Muscle layer of duodenum (tissue), 2 donors: ENCODE measurements at regions not wholly inside any gene's neighbourhood (a gene's known extent, or its start where the extent isn't known, plus 50 kb on each side); places are given as distances from the start of the nearest gene placed in this dataset.
A peak's percentile ranks its signal among the peaks of the same experiment; 100 is the strongest.

ENCODE experiments used
- H3K27ac ChIP-seq: one replicate; pipeline ENCODE4 v1.7.0; 2013; ENCODE audit warnings: mild to moderate bottlenecking, low read length
- H3K27me3 ChIP-seq: one replicate; pipeline ENCODE4 v1.7.0; 2013; ENCODE audit warnings: low read depth, mild to moderate bottlenecking, control low read depth, low read length
- H3K36me3 ChIP-seq, 2 donors: one replicate each; pipeline ENCODE4 v1.7.0; 2013; ENCODE audit warnings: low read length in 2 of 2, control low read depth in 1 of 2, mild to moderate bottlenecking in 1 of 2; ENCODE audit not compliant: insufficient read depth in 2 of 2, control insufficient read depth in 1 of 2
- H3K4me1 ChIP-seq, 2 donors: one replicate each; pipeline ENCODE4 v1.7.0; 2013; ENCODE audit warnings: low read length in 2 of 2, mild to moderate bottlenecking in 2 of 2, control low read depth in 1 of 2, moderate library complexity in 1 of 2; ENCODE audit not compliant: insufficient read depth in 2 of 2, control insufficient read depth in 1 of 2
- H3K4me3 ChIP-seq, 2 donors: one replicate each; pipeline ENCODE4 v1.7.0; 2013; ENCODE audit warnings: low read length in 2 of 2, low read depth in 1 of 2, mild to moderate bottlenecking in 1 of 2
- H3K9me3 ChIP-seq, 2 donors: one replicate each; pipeline ENCODE4 v1.7.0; 2013; ENCODE audit warnings: low read length in 2 of 2, control low read depth in 1 of 2, mild to moderate bottlenecking in 1 of 2; ENCODE audit not compliant: control insufficient read depth in 1 of 2
- donor health status: healthy.

DNA sequence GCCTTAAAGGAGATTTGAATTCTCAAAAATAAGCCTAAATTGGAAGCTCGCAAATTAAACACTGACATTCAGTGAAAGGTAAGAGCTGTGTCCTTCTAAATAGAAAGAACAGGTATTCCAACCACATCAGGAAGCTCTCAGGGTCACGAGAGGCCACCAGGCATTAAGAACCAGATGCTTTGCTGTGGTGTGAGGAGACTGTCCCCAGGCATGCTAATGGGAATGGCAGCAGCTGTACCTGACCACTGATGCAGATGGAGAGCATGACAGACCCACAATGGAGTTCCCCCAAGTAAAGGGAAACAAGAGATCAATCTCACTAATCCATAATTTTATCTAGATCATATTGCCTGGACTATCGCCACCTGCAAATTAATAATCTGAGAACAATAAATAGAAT is 658.9 kb upstream of the NOX3 start:
- Histone ChIP-seq H3K36me3 (no peaks in the 10 kb centered on the region), H3K27ac (no peak overlapping the region), H3K4me1 (no peaks in the 10 kb centered on the region), H3K4me3 (no peak overlapping the region), H3K27me3 (no peaks in the 10 kb centered on the region), H3K9me3 (no peaks in the 10 kb centered on the region)

DNA sequence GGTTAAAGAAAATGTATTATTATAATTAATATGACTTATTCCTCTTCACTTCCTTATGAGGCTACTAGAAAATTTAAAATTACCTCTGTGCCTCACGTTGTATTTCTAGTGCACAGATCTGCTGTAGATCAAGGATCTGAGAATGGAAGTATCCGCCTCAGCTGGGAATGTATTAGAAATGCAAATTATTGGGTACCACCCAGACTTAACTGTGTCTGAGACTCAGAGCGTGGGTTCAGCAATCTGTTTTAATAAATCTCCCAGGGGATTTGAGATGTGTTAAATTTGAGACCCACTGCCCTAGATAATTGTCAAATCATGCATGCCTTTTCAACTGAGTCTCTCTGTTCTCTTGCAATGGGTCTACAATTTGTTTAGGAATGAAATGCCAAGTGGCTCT is 658.0 kb upstream of the NOX3 start:
- no peaks in the 10 kb centered on the region for H3K9me3 ChIP-seq
- H3K27ac ChIP-seq: no peak overlapping the region
- H3K27me3 ChIP-seq: no peaks in the 10 kb centered on the region
- H3K4me1 ChIP-seq: no peaks in the 10 kb centered on the region
- no peaks in the 10 kb centered on the region for H3K36me3 ChIP-seq
- no peak overlapping the region for H3K4me3 ChIP-seq

DNA sequence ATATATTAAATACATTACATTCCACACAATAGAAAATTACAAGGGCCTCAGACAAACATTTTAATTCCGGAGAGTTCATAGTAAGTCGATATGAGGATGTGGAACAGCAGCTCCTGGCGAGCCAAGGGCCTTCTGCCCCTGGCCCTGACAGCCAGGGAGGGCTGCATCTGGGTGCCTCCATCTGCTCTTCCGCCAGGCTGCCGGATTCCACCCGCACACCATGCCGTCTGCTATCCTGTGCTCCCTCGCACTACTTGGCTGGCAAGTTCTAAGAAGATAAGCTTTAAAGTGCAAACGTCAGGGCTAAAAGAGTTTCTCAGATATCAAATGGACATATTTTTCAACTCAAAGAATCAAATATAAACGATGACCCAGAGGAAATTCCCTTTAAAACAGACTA is 656.3 kb upstream of the NOX3 start:
- Histone ChIP-seq H3K36me3 (no peaks in the 10 kb centered on the region), H3K4me3 (no peak overlapping the region), H3K27me3 (no peaks in the 10 kb centered on the region), H3K4me1 (no peaks in the 10 kb centered on the region), H3K9me3 (no peaks in the 10 kb centered on the region), H3K27ac (no peak overlapping the region)

DNA sequence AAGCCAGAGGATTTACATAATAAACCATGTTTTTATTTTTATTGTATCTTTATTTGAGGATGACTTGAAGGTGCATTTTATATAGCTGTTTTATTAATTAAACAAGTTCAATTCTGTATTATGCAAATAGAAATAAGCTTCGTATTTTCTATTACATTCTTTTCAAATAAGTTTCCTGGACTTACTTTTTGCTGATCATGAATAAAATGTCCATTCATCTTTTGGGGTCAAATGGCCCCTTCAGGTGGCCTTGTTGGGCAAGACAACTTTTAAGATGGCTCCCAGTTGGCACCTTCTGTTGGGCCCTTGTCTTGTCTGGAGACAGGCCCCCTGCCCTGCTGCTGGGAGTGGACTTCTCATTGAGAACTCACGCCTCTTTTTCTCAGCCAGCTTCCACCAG is 654.6 kb upstream of the NOX3 start:
- no peaks in the 10 kb centered on the region for H3K4me1 ChIP-seq
- H3K27ac ChIP-seq: no peak overlapping the region
- no peaks in the 10 kb centered on the region for H3K9me3 ChIP-seq
- H3K27me3 ChIP-seq: no peaks in the 10 kb centered on the region
- H3K36me3 ChIP-seq: no peaks in the 10 kb centered on the region
- H3K4me3 ChIP-seq: no peak overlapping the region

DNA sequence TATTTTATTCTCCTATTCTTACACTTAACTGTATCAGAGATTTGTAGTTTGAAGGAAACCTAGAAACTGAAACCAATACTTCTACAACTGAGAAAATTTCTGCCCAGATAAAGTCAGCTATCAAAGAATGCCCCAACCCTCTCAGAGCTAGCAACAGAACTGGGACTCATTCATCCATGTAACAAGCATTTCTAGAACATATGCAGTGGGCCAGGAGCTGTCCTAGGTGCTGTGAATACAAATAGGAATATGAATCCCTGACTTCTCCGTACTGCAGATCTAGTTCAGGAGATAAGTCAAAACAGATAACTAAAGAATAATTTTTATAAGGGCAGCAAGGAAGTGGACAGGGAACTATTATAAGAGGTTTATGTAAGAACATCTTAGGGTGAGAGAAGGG is 654.1 kb upstream of the NOX3 start:
- H3K36me3 ChIP-seq: no peaks in the 10 kb centered on the region
- no peaks in the 10 kb centered on the region for H3K27me3 ChIP-seq
- no peak overlapping the region for H3K27ac ChIP-seq
- no peak overlapping the region for H3K4me3 ChIP-seq
- H3K4me1 ChIP-seq: no peaks in the 10 kb centered on the region
- H3K9me3 ChIP-seq: no peaks in the 10 kb centered on the region

DNA sequence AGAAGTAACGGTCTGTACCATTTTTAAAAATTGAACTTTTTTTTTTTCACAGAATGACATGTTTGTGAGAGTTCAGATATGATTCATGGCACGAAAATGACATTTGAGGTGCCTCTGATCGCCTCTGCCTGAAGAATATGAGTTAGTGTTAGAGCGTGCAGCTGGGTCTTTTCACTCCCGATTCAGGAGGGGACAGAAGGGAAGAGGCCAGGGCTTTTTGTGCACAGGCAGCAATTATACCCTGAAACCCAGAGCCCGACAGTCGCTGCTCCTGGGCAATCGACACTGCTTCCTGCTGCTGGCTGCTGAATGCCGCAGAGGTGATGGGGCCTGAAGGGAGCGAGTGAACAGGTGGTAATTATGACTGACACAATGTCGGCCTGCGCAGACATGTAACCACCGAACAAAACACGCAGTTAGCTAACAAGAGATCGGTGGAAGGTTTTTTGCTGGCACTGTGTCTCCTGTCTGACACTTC is 652.0 kb upstream of the NOX3 start:
- no peak overlapping the region for H3K4me3 ChIP-seq
- no peaks in the 10 kb centered on the region for H3K9me3 ChIP-seq
- H3K27me3 ChIP-seq: no peaks in the 10 kb centered on the region
- H3K27ac ChIP-seq: no peak overlapping the region
- H3K36me3 ChIP-seq: no peaks in the 10 kb centered on the region
- H3K4me1 ChIP-seq: no peaks in the 10 kb centered on the region

DNA sequence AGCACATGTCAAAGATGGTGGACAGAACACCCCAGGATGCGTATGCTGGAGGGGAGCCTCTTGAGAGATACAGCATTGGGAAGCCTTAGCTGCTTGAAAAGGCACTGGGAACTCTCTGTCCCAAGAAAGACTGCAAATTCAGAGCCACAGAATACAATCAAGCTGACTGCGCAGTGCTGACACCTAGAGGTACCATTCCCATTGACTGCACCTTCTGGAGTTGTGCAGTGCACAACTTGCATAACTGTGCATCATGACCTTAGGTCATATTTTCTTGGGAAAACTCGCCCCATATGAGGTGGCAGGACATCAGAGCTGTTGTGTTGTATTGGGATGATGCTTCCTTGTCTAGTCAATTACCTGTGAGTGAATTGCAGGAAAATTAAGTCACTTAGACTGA is 646.5 kb upstream of the NOX3 start:
- Histone ChIP-seq H3K4me3 (no peak overlapping the region), H3K4me1 (no peaks in the 10 kb centered on the region), H3K27me3 (no peaks in the 10 kb centered on the region), H3K27ac (no peak overlapping the region), H3K9me3 (no peaks in the 10 kb centered on the region), H3K36me3 (no peaks in the 10 kb centered on the region)

DNA sequence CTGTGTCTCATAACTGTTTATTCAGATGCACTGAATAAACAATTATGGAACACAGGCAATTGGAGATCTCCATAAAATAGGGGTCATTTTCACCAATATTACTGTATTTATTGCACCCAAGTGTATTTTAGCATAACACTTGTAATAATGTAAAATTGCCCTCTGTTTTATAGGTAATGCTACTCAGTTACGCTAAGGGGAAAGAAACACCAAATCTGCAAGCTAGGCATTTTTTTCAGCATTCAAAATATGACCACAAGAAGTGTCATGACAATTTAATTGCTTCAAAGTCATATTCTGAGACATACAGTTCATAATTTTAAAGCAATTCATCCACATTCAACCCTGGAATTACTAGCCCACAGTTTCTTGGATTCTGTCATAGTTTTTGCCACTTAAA is 643.2 kb upstream of the NOX3 start:
- no peaks in the 10 kb centered on the region for H3K9me3 ChIP-seq
- H3K4me1 ChIP-seq: no peaks in the 10 kb centered on the region
- no peak overlapping the region for H3K27ac ChIP-seq
- H3K36me3 ChIP-seq: no peaks in the 10 kb centered on the region
- no peak overlapping the region for H3K4me3 ChIP-seq
- H3K27me3 ChIP-seq: no peaks in the 10 kb centered on the region

DNA sequence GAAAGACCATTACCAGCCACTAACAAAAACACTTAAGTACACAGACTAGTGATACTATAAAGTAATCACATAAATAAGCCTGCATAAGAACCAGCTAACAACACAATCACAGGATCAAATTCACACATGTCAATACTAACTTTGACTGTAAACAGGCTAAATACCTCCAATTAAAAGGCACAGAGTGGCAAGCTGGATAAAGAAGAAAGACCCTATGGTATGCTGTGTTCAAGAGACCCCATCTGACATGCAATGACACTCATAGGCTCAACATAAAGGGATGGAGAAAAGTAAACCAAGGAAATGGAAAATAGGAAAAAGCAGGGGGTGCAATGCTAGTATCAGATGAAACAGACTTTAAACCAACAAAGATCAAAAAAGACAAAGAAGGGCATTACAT is 631.8 kb upstream of the NOX3 start:
- no peaks in the 10 kb centered on the region for H3K4me1 ChIP-seq
- H3K9me3 ChIP-seq: peaks cover 4 to 26% of the 10 kb centered on the region in 2 donors
- no peak overlapping the region for H3K27ac ChIP-seq
- H3K27me3 ChIP-seq: no peaks in the 10 kb centered on the region
- peak overlapping the region in 1 of 2 donors; percentile 22 for H3K4me3 ChIP-seq
- no peaks in the 10 kb centered on the region for H3K36me3 ChIP-seq

DNA sequence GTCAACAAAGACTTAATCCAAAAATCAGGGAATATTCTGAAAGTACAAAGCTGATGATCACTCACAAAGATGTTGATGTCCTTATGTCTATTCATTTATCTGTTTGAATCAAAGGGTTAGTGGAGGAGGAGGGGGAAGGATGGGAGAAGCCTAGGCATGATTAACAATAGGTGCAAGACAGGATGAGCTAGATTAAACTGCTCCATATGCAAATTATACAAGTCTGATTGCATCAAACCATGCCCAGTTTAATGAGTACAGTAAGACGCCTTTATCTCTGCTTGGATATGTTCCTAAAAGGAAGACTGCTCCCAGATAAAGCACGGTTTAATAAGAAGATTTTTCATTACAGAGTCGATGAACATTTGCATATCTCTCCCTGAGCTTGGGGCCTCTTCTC is 626.4 kb upstream of the NOX3 start:
- Histone ChIP-seq H3K36me3 (no peaks in the 10 kb centered on the region), H3K4me1 (no peaks in the 10 kb centered on the region), H3K27ac (no peak overlapping the region), H3K9me3 (peaks cover 0 to 5% of the 10 kb centered on the region in 2 donors), H3K27me3 (no peaks in the 10 kb centered on the region), H3K4me3 (no peak overlapping the region)

DNA sequence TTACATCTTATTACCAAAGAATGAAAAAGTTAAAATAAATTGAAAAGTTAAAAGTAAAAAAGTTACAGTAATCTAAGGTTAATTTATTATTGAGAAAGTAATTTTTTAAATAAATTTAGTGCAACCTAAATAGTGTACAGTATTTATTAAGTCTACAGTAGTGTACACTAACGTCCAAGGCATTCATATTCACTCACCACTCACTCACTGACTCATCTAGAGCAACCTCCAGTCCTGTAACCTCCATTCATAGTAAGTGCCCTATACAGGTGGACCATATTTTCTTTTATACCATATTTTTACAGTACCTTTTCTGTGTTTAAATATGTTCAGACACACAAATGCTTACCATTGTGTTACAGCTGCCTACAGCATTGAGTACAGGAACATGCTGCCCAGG is 624.7 kb upstream of the NOX3 start:
- no peaks in the 10 kb centered on the region for H3K36me3 ChIP-seq
- H3K4me1 ChIP-seq: no peaks in the 10 kb centered on the region
- peaks cover 0 to 3% of the 10 kb centered on the region in 2 donors for H3K9me3 ChIP-seq
- no peak overlapping the region for H3K27ac ChIP-seq
- no peak overlapping the region for H3K4me3 ChIP-seq
- H3K27me3 ChIP-seq: no peaks in the 10 kb centered on the region

DNA sequence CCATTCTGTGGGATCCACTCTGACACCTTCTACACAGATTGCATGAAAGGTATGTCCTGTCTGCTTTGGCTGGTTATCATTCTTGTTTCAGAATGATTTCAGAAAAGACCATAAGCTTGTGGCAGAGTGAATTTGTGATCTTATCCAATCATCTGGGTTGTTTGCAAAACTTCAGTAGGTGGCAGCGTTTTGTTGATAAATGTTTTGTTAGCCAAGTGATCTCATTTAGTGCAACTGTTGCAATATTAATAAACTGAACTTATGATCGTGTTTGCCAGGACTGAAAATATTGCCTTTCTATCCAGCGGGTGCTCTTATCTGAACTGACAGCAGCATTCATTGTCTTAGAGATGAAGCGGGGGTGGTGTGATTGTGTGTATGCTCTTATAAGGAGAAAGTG is 613.2 kb upstream of the NOX3 start:
- Histone ChIP-seq H3K27ac (no peak overlapping the region), H3K4me3 (no peak overlapping the region), H3K9me3 (no peaks in the 10 kb centered on the region), H3K27me3 (no peaks in the 10 kb centered on the region), H3K36me3 (no peaks in the 10 kb centered on the region), H3K4me1 (no peaks in the 10 kb centered on the region)
